GM20000 (cell line): ENCODE measurements at regions not wholly inside any gene's neighbourhood (a gene's known extent, or its start where the extent isn't known, plus 50 kb on each side); places are given as distances from the start of the nearest gene placed in this dataset.

Source experiments
- DNase-seq: peaks from one replicate; pipeline ENCODE4 v3.0.0; 2012; ENCODE audit warnings: low spot score
- TF ChIP-seq, protein P1 (sequence below): IDR thresholded peaks from 2 replicates; pipeline ENCODE4 v1.5.1; 2012; ENCODE audit warnings: mild to moderate bottlenecking, control low read depth; ENCODE audit errors: extremely low read depth, missing control alignments

GRCh38 chr20:17836303-17836861 is 132.2 kb downstream of the SNX5 start:
- TF ChIP-seq, protein P1, sequence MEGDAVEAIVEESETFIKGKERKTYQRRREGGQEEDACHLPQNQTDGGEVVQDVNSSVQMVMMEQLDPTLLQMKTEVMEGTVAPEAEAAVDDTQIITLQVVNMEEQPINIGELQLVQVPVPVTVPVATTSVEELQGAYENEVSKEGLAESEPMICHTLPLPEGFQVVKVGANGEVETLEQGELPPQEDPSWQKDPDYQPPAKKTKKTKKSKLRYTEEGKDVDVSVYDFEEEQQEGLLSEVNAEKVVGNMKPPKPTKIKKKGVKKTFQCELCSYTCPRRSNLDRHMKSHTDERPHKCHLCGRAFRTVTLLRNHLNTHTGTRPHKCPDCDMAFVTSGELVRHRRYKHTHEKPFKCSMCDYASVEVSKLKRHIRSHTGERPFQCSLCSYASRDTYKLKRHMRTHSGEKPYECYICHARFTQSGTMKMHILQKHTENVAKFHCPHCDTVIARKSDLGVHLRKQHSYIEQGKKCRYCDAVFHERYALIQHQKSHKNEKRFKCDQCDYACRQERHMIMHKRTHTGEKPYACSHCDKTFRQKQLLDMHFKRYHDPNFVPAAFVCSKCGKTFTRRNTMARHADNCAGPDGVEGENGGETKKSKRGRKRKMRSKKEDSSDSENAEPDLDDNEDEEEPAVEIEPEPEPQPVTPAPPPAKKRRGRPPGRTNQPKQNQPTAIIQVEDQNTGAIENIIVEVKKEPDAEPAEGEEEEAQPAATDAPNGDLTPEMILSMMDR, result no peak
- no peak for DNase-seq

GRCh38 chr20:17835934-17836300 is 132.7 kb downstream of the SNX5 start:
- TF ChIP-seq, protein P1, result no peak
- DNase-seq, result no peak

DNA sequence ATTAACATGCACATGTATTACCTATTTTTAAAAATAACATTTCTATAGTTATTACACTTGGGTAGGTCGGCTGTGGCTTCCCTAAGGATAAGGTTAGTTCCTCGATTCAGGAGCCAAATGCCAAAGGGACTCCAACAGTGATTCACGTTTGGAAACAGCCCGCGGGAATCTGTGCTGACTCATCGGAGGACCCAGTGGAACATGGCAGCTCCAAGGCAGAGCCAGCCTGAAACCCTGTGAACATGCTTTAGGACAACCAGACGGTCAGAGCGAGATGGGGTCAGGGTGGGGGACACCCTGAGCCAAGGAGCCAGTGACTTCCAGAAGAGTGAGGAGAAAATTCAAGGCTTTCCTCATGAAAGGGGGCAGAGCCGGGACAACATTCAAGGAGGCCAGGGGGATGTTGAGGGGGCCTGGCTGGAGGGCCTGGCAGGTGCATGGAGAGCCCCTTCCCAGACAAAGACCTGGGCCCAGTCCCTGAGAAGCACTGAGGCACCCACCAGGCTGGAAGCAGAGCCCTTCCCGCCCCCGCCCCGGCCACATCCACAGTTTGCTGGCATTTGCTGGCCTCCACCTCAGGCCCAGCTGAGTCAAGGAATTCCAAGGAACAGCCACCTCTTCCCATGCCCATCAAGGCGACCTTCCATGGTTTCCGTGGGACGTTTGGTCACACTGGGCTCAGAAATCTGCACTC is 133.2 kb downstream of the SNX5 start:
- DNase-seq, result no peak
- TF ChIP-seq, protein P1, result no peak

DNA sequence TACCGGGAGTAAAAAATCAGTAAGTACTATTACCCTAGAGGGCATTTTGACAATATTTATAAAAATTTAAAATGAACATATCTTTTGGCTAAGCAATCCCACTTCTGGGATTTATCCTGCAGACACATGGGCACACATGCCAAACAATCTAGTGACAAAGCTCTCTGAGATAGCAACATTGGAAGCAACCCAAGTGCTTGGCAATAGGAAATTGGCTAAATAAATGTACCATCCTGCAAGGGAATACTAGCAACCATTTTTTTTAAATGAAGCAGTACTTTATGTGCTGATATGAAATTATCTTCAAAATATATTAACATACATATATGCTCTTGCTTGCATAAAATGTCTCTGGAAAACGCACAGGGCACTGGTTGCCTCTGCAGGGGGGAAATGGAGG is 133.8 kb downstream of the SNX5 start:
- TF ChIP-seq, protein P1, result no peak
- no peak for DNase-seq

- no peak for DNase-seq
- TF ChIP-seq, protein P1, result no peak
Observed at GRCh38 chr20:17833036-17833674, 133.4 kb downstream of the BANF2 start.

DNA sequence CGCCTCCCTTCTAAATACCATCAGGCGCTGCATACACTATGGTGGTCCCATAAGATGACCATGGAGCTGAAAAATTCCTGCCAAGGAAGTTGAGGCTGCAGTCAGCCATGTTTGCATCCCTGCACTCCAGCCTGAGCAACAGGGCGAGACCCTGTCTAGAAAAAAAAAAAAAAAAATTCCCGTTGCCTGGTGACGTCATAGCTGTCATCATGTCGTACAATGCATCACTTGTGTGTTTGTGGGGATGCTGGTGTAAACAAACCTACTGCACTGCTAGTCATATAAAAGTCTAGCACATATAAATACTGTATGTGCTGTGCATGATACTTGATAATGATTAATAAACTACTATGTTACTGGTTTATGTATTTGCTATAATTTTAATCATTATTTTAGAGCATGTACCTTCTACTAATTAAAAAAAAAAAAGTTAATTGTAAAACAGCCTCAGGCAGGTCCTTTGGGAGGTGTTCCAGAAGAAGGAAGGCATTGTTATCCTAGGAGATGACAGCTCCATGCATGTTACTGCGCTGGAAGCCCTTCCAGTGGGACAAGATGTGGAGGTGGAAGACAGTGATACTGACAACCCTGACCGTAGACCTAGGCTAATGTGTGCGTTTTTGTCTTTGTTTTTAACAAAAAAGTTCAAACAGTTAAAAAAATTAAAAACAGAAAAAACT is 132.6 kb downstream of the BANF2 start:
- TF ChIP-seq, protein P1, result no peak
- DNase-seq, result no peak
